ENCODE measurements at regions not wholly inside any gene's neighbourhood (a gene's known extent, or its start where the extent isn't known, plus 50 kb on each side); places are given as distances from the start of the nearest gene placed in this dataset.

- TF ChIP-seq POLR2A (IDR thresholded peaks at IDR 0.05) = no peak
- TF ChIP-seq, protein P1, sequence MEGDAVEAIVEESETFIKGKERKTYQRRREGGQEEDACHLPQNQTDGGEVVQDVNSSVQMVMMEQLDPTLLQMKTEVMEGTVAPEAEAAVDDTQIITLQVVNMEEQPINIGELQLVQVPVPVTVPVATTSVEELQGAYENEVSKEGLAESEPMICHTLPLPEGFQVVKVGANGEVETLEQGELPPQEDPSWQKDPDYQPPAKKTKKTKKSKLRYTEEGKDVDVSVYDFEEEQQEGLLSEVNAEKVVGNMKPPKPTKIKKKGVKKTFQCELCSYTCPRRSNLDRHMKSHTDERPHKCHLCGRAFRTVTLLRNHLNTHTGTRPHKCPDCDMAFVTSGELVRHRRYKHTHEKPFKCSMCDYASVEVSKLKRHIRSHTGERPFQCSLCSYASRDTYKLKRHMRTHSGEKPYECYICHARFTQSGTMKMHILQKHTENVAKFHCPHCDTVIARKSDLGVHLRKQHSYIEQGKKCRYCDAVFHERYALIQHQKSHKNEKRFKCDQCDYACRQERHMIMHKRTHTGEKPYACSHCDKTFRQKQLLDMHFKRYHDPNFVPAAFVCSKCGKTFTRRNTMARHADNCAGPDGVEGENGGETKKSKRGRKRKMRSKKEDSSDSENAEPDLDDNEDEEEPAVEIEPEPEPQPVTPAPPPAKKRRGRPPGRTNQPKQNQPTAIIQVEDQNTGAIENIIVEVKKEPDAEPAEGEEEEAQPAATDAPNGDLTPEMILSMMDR (IDR thresholded peaks at IDR 0.05) = no peak
- no peak for TF ChIP-seq POLR2AphosphoS5 (IDR thresholded peaks at IDR 0.05)
- TF ChIP-seq EP300 (IDR thresholded peaks at IDR 0.05) = no peak
These were observed 292.8 kb upstream of the ZNF717 start for GRCh38 chr3:76078101-76078500.

All from stomach (tissue), 4 donors.